ENCODE measurements at regions not wholly inside any gene's neighbourhood (a gene's known extent, or its start where the extent isn't known, plus 50 kb on each side); places are given as distances from the start of the nearest gene placed in this dataset.

DNA sequence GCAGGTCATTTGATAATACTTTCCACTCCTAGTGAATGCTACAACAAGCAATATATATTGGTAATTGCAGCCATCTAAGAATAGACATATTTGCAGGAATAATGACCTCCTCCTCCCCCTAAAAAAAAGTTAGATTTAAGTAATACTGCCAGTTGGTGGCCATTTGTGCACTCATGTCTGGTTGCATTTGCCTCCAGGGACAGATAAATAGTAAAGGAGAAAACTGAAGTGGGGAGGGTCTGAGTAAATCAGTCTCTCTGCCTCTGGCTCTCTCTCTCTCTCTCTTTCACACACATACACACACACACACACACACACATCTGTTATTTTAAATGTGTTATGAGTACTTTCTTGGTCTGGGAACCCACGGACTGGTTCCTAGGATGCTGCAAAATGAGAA lies 125.5 kb upstream of the UQCRFS1 start:
- no peak for TF ChIP-seq EZH2 (IDR thresholded peaks at IDR 0.05; ENCODE audit: insufficient read depth, poor library complexity, severe bottlenecking)
- TF ChIP-seq EZH2phosphoT487 (IDR thresholded peaks at IDR 0.05; ENCODE audit: insufficient read depth, low read depth) = no peak
